Stimulated activated CD8-positive, alpha-beta memory T cell treated with anti-CD3 and anti-CD28 coated beads, Interleukin-2, amount 100 ng/mL, for 1 hour (primary cell): ENCODE measurements at regions not wholly inside any gene's neighbourhood (a gene's known extent, or its start where the extent isn't known, plus 50 kb on each side); places are given as distances from the start of the nearest gene placed in this dataset.

Experiments used
- DNase-seq, 2 donors: peaks; one replicate each; pipeline ENCODE4 v3.0.0-alpha.2; 2020; ENCODE audit warnings: low read depth in 2 of 2

- DNase-seq = no peak
Measured at GRCh38 chr10:131771634-131772358, 129.0 kb upstream of the PPP2R2D start.

GRCh38 chr10:131772441-131772840 is 128.4 kb upstream of the PPP2R2D start:
- no peak for DNase-seq

- no peak for DNase-seq
Measured at GRCh38 chr10:131773370-131774343, 127.2 kb upstream of the PPP2R2D start.

GRCh38 chr10:131774681-131775085 is 126.1 kb upstream of the PPP2R2D start:
- DNase-seq = no peak

GRCh38 chr10:131775433-131775832 is 125.4 kb upstream of the PPP2R2D start:
- DNase-seq = no peak

- no peak for DNase-seq
Measured at GRCh38 chr10:131775833-131776232, 125.0 kb upstream of the PPP2R2D start.

- DNase-seq = no peak
Measured at GRCh38 chr10:131776496-131776895, 124.3 kb upstream of the PPP2R2D start.

- DNase-seq = no peak
Measured at GRCh38 chr10:131777162-131777561, 123.6 kb upstream of the PPP2R2D start.

- no peak for DNase-seq
Measured at GRCh38 chr10:131777921-131778320, 122.9 kb upstream of the PPP2R2D start.

GRCh38 chr10:131778385-131778784 is 122.4 kb upstream of the PPP2R2D start:
- no peak for DNase-seq

GRCh38 chr10:131778842-131779241 is 122.0 kb upstream of the PPP2R2D start:
- DNase-seq = no peak

GRCh38 chr10:131779661-131780394 is 121.0 kb upstream of the PPP2R2D start:
- no peak for DNase-seq

- DNase-seq = no peak
Measured at GRCh38 chr10:131781076-131781475, 119.7 kb upstream of the PPP2R2D start.

GRCh38 chr10:131781791-131782190 is 119.0 kb upstream of the PPP2R2D start:
- no peak for DNase-seq

GRCh38 chr10:131784363-131785120 is 116.3 kb upstream of the PPP2R2D start:
- no peak for DNase-seq

- no peak for DNase-seq
Measured at GRCh38 chr10:131785121-131785460, 115.7 kb upstream of the PPP2R2D start.

GRCh38 chr10:131786756-131787605 is 113.8 kb upstream of the PPP2R2D start:
- no peak for DNase-seq

- DNase-seq = no peak
Measured at GRCh38 chr10:131787961-131788360, 112.8 kb upstream of the PPP2R2D start.

GRCh38 chr10:131788386-131788785 is 112.4 kb upstream of the PPP2R2D start:
- no peak for DNase-seq

GRCh38 chr10:131789516-131789915 is 111.3 kb upstream of the PPP2R2D start:
- no peak for DNase-seq

- no peak for DNase-seq
Measured at GRCh38 chr10:131790021-131790420, 110.8 kb upstream of the PPP2R2D start.
